NCI-H1694 treated with DMSO at 0.1 percent for 48 hours (cell line): ENCODE measurements at regions not wholly inside any gene's neighbourhood (a gene's known extent, or its start where the extent isn't known, plus 50 kb on each side); places are given as distances from the start of the nearest gene placed in this dataset.

Experiments
- DNase-seq: peaks from one replicate; lab custom pipeline; 2025; lab: John Stamatoyannopoulos, UW

DNA sequence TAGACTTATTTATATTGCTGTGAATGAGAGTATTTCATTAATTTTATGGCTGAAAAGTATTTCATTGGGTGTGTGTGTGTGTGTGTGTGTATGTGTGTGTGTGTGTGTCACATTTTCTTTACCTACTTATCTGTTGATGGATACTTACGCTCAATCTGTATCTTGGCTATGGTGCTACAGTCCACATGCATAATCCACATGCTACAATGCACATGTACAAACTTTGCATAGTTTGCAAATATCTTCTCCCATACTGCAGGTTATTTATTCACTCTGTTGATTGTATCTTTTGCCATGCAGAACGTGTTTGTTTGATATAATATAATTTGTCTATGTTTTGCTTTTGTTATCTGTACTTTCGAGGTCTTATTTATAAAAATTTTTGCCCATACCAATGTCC is 167.8 kb downstream of the RAB28 start:
- DNase-seq = no peak

DNA sequence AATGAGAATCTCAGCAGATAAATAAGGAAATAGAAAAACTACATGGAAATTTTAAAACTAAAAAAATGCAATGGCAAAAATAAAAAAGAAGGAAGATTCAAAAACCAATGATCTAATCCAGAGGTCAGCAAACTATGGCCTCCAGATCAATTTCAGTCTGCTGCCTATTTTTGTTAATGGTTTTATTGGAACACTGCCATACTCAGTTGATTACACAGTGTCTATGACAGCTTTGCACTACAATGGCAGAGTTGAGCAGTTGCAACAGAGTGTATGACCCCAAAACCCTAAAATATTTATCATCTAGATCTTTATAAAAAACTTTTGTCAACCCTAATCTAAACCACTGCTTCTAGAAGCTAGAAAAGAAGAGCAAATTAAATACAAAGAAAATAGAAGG is 170.3 kb downstream of the RAB28 start:
- DNase-seq = no peak

DNA sequence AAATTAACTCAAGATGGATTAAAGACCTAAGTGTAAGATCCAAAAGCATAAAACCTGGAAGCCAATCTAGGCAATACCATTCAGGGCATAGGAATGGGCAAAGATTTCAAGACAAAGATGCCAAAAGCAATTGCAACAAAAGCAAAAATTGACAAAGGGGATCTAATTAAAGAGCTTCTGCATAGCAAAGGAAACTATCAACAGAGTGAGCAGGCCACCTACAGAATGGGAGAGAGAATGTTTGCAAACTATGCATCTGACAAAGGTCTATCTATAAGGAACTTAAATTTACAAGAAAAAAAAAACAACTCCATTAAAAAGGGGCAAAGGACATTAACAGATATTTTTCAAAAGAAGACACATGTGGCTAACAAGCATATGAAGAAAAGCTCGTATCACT is 171.9 kb downstream of the RAB28 start:
- no peak for DNase-seq

DNA sequence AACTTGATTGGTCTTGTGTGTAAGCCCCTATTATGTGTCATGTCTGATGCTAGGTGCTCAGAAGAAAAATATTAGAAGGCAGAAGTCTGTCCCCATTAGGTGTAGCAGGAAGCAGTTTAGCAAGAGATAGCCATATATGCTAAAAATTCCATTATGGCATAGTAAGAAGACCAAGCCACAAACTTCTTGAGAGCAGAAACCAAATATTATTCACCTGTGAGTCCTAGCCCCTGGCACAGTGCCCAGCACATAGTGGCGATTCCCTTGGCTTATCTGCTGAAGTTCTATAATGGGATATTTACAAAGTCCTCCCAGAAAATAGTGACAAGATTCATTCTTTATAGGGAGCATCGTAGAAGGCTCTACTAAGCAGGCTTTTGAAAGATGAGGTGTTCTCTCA is 174.4 kb downstream of the RAB28 start:
- DNase-seq = no peak

DNA sequence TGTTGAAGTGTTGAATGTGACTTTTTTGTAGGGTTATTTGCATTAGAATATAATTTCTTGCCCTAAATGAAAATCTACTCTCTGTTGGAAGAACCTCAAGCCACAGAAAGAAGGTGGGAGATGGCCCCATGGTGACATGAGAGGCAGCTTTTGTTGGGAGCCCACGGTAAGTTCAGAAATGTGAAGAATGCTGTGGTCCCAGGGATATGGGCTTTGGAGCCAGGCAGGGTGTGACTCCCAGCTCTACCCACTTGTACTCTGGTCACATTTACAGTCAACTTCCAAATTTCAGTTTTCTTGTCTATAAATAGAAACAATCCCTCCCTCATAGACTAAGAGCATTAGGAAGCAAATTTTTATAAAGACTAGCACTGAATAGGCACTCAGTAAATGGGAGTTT is 177.8 kb downstream of the RAB28 start:
- DNase-seq = no peak

DNA sequence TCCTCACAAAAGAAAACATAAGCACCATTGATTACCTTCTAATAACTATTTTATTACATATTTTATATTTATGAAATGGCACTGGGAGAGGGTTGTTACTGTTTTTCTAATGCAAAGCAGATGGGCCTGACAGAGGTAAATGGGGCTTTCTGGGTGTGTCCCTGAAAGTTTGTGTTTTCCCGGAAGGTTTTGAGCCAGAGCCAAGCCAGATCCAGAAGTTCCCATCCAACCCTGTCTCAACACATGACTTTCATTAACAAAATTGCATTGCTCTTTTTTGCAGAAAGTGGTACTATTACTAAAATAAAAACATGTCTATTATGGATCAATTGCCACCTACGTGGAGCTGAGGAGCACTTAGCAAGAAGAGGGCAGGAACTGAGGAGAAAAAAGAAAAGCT is 181.3 kb downstream of the RAB28 start:
- no peak for DNase-seq

DNA sequence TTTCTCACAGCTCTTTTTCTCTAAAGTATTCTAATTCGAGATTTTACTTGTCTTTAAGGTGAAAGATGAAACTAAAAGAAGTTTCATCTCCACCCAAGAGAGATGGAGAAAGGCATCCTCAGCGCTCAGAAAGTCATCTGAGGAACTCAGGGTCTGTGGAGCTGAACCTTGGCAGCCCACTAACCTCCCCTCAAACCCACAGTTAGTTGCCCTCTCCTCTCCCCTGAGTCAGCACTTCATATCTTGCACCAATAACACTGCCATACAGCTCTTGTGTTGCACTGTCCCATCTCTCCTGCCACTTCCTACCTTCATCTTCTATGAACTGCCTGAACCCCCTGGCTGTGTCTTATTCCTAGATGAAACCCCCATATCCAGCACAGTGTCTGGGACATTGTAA is 184.8 kb downstream of the RAB28 start:
- DNase-seq = no peak

DNA sequence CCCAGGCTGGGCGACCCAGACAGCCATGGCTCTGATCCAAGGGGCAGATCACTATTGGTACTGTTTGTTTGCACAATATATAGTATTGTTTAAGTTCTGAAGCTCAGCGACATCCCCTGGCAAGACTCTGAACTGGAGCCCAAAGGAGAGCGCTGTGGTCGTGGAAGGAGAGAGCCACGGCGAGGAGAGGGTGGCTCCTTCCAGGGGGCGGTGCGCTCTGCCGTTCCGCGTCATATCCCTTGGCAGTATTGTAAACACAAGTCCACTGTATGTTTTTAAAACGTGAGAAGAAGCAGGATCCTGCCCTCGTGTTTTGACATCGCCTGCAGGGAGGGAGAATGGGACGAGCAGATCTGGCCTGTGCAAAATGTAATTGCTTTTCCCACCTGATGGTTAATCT is 185.5 kb downstream of the RAB28 start:
- DNase-seq = no peak

DNA sequence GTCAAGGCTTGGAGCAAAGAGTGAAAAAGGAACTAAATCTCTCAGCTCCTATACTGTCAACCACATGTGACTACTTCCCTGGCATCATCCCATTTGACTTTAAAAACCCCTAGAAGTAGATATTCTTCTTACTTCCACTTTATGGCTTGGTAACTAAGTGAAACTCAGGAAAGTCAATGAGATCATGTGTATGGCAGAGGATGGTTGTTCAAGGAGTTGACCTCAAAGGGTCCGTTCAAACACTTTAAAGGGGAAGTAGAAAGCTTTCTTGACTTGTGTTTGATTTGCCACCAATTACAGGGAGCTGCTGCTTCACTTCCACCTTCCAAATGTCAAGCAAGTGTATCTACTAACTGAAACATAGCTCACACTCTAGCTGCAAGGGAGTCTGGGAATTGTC is 187.2 kb downstream of the RAB28 start:
- DNase-seq = no peak

DNA sequence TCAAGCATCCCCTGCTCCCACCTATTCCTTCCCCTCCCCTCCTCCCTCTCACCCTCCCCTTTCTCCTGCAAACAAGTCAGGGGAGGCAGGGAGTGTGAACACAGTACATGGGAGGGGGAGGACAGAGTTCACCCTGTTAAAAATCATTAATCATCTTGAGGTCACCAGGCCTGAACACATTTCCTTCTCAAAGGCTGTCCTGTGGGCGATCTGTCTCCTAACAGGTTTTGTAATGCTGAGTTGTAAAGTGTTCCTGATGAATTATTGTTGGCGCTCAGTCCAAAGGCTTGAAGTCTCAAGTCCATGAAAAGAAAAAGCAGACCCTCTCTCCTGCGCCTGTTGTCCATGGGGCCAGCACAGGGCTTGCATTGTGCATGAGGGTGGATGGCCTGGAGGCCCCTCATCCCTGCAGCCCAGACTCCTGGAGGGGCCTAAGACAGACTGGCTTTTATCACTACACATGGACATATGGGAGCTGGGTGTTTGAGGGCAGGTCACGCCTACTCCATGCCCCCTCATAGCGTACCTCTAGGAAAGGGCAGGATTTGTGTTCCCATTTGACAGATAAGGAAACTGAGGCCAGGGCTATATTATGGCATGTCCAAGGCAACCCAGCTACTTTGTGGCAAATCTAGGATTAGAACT is 189.1 kb downstream of the RAB28 start:
- no peak for DNase-seq

DNA sequence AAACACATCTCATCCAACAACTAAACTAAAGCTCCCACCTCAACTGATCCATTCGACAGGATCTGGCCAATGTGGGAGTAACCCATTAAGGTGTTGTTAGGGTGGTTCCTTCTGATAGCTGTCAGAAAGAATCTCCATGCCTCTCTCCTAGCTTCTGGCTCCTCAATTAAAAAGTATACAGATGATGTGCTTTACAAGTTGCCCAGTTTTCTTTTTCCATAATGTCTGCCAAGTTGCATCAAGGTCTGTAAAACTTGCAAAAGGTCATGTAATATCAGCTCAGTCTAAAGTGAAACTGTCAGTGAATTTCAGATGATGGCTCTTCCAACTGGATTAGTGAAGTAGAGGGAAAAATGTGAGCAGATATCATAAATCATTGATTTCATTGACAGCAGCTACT is 191.8 kb downstream of the RAB28 start:
- no peak for DNase-seq

DNA sequence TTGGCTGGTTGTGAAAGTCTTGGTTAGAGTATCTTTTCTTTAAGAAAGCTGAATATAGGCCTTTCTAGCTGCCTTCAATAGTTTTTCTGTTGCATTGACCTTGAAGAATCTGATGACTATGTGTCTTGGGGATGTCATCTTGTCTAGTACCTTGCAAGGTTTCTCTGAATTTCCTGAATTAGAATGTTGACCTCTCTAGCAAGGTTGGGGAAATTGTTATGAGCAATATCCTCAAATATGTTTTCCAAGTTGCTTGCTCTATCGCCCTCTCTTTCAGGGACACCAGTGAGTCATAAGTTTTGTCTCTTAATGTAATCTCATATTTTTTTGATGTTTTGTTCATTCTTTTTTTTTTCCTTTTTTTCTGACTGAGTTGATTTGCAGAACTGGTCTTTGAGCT is 194.7 kb downstream of the RAB28 start:
- no peak for DNase-seq

DNA sequence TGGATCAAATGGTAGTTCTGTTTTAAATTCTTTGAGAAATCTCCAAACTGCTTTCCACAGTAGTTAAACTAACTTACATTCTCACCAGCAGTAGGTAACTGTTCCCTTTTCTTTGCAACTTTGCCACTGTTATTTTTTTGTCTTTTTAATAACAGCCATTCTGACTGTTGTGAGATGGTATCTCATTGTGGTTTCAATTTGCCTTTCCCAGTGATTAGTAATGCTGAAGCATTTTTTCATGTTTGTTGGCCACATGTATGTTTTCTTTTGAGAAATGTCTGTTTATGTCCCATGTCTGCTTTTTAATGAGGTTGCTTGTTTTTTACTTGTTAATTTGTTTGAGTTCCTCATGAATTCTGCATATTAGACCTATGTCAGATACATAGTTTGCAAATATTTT is 198.8 kb downstream of the RAB28 start:
- no peak for DNase-seq

DNA sequence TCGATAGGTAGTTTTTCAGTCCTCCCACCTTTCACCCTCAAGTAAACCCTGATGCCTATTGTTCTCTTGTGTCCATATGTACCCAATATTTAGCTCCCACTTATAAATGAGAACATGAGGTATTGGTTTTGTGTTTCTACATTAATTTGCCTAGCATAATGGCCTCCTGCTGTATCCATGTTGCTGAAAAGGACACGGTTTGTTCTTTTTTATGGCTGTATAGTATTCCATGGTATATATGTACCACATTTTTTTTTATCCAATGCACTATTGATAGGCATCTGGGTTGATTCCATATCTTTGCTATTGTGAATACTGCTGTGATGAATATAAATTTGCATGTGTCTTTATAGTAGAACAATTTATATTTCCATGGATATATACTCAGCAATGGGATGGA is 199.2 kb downstream of the RAB28 start:
- no peak for DNase-seq

DNA sequence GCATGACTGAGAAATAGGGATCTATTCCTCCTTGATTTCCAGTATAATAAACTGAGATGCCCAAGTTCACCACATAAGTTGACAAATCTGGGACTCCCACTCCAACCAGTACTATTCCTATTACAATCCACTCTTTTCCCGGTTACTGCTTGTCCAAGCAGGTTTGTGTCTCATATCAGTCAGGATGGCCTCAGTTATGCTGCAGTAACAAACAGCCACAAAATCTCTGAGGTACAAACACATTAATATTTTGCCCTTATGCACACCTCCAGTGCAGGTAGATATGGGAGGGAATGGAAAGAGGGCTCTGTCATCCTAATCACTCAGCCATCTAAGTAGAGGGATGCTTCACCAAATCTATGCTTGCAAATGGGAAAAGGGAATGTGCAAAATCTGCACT is 207.8 kb downstream of the RAB28 start:
- no peak for DNase-seq

DNA sequence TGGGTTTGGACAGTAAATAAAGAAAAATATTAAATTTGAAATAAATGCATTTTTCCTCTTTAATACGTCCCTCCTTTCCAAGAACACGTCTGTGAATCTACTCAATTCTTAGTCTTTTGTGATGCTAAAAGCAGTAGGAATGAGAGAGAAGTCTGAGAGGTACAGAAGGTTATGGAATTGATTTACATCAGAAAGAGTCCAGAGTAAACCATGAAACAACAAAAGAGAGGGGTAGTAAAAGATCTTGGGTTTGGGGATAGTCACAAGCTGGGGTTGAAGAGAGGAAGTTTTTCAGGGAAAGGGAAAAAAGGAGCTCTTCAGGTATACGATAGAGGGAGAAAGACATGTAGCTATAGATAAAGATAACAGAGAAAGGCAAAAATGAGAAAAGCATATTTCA is 215.4 kb downstream of the RAB28 start:
- no peak for DNase-seq

DNA sequence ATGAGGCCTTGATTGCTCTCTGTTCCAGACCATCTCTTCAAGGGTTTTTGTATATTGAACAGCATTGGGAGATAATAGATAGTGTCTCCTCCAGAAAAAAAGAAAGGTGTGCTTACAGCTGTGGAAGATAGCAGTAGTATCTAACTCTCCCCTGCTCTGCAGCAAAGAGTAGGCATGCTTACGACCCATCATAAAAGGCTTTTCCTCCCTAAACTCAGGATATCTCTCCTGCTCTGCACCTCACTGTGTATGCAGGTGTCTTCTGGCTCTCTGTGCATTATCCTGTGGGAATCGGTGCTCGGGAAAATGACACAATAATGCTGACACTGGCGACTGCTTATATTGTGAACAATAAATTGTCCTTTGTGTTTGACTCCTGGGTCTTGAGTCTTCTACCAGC is 216.0 kb downstream of the RAB28 start:
- DNase-seq = no peak

DNA sequence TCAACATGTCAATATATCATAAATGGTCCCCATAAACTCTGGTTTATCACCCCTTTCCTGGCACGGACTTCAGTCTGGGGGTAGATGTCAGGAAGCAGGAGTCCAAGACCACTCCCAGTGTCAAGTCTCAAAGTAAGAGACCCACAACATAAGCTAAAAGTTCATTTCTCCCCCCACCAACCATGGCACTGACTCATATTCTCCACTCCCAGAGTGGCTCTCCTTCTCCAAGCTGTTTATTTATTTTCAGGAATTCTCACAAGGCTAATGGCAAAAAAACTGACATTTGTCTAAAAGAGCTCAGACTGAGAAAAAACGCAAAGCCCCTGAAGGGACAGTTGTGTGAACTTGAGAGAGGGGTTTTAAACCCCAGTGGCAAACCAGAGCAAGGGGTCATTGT is 217.0 kb downstream of the RAB28 start:
- no peak for DNase-seq

DNA sequence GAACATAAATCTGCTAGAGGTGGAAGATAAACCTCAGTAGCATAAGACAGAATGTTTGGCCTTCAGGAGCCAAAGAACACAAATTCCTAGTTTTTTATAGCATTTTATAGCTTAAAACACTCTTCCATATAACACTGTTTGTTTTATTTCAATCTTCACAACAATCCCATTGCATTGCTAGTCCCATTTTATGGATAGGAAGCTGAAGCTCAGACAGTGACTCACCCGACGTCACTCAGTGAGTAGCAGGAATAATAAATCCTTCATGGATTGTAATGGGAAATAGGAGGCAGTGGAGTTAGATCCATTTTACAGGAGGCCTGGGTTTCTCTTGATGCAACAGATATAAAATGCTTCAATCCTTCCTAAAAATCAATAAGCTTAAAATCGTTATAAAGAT is 217.5 kb downstream of the RAB28 start:
- DNase-seq = no peak

DNA sequence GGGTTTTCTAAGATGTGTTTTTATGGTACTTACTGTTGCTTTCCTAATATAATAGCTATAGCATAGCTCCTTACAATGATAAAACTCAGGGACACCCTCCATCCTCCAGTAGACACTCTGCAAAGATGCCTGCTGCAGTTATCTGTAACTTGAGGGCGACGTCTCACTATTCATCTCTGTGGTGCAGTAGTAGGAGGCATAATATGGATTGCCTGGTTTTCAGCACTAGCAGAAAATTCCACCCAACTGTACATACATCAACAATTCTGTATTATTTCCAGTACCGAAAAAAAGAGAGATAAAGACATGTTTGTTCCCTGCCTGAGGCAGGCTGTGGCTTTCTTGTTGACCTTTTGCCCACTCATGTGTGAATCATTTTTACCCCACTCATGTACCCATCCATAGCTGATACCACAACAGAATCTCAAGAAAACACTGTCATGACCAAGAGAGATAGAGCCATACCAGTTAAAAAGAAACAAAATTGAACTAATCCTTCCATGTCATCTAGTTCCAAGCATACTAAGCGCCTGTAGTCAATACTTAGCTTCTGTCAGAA is 220.1 kb downstream of the RAB28 start:
- no peak for DNase-seq

DNA sequence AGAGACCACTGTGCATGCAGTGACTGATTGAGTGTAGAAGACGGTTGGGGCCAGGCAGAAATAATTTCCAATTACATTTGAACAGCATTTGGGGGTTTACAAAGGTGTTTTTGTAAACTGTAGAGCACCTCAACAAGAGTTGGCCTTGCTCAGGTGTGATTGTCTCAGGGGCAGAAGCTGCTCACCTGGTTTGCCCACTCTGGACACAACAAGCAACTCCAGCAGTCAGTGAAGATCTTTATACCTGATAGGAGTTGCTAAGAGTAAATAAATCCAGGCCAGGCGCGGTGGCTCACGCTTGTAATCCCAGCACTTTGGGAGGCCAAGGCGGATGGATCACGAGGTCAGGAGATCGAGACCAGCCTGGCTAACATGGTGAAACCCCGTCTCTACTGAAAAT is 221.3 kb downstream of the RAB28 start:
- no peak for DNase-seq

DNA sequence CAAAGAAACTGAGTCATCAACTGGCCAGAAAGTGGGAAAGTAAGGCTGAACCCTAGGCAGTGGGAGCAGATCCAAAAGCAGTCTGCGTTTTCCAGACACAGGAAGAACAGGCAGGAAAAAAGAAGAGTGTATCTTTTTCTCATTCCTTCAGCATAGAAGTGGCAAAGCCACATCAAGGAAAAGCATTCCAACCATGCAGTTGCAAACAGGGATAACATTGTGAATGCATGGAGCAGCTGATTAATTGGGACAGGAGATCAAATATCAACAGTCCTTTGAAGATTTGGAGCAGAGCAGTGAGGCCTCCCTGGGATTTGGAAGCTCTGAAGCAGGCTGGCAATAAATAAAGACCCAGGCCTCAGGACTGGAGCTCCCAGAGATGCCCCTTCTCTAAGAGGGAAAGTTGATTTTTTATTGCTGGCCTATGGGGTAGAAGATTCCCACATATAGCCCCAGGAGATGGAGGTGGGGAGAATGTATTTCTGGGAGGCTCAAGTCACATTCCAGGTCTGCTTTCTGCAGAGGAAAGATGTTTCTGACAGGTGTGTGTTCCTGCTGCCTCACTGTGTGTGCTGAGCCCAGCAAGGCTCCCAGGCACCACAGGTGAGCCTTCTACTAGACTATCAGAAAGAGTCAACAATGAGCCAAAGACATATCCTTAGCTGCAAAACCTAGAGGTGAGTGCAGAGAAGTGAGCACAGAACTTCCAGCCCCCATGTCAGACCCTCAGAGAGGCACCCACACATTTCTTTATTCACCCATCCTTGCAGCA is 222.5 kb downstream of the RAB28 start:
- no peak for DNase-seq

DNA sequence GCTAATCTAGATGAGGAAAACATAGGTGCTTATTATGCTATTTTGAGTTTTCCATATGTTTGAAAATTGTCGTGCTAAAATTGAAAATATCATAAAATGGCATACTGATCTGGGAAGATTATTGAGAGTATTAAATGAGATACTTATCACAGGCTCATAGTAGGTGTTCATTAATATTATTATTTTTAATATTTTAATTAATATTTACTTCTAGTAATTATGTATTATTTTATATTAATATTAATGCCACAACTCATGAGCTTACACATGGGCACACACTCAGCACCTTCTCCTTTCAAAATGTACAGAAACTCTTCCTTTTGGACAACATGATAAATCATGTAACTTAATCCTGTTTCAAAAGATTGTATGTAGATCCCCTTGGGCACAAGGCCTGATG is 223.6 kb downstream of the RAB28 start:
- DNase-seq = no peak

DNA sequence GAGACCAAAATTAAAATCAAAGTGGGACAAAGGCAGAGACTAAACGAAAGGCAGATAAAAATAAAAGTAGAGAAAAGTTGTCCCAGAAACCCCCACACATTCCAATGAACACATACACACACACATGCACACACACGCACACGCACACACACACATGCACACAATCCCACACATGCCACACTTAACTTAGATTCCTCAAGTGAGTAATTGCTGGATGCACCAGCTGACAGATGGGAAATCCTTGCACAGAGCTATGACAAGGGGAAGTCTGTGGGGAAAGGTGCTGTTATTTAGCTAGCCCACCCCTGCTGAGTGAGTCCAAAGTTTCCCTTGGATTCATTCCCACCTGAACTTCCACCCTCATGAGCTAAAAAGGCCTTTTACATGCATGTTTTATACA is 233.9 kb downstream of the RAB28 start:
- no peak for DNase-seq
